ENCODE measurements at regions not wholly inside any gene's neighbourhood (a gene's known extent, or its start where the extent isn't known, plus 50 kb on each side); places are given as distances from the start of the nearest gene placed in this dataset.

- TF ChIP-seq CTCF (IDR thresholded peaks at IDR 0.05), result no peak
- TF ChIP-seq POLR2A (IDR thresholded peaks at IDR 0.05), result no peak
Observed at GRCh38 chr12:22916241-22916640, 291.3 kb downstream of the ETNK1 start.
